GM13977 (cell line): ENCODE measurements at regions not wholly inside any gene's neighbourhood (a gene's known extent, or its start where the extent isn't known, plus 50 kb on each side); places are given as distances from the start of the nearest gene placed in this dataset.

ENCODE experiments used
- DNase-seq: peaks from one replicate; pipeline ENCODE4 v3.0.0; 2012; ENCODE audit warnings: low spot score
- in situ Hi-C: fragments of 300-500 bp; cut with MboI; formaldehyde crosslinking; loops from one replicate; pipeline ENCODE4 v1.12.0; 2022; ENCODE audit warnings: low sequenced_read_pairs, low pct_unique_long_range_greater_than_20kb, mixed read lengths, inconsistent platforms; ENCODE audit not compliant: unreplicated experiment
- TF ChIP-seq, protein P1 (sequence below): IDR thresholded peaks from 2 replicates; pipeline ENCODE4 v1.5.1; 2012; ENCODE audit warnings: mild to moderate bottlenecking, control low read depth; ENCODE audit not compliant: insufficient read depth; ENCODE audit errors: extremely low read depth, missing control alignments

DNA sequence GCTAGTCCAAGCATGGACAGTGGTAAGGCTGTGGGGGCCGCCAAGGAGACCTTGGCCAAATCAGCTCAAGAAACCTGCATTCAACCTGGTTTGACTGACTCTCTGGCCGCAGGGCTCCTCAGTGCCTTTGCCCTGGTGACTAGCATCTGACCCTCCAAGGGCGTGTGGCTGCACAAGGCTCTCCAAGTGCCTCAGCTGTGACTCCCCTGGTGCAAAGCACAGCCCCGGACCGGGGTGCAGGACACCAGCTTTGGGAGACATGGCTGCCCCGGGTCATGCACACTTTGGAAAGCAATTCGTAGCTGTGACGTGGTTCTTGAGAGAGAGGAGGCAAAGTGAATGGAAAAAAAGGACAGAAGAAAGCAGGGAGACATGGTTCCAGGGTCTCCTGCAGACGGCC, 245.2 kb upstream of the IRX2 start:
- in situ Hi-C loops: no loop called here
- DNase-seq: no peak
- TF ChIP-seq, protein P1, sequence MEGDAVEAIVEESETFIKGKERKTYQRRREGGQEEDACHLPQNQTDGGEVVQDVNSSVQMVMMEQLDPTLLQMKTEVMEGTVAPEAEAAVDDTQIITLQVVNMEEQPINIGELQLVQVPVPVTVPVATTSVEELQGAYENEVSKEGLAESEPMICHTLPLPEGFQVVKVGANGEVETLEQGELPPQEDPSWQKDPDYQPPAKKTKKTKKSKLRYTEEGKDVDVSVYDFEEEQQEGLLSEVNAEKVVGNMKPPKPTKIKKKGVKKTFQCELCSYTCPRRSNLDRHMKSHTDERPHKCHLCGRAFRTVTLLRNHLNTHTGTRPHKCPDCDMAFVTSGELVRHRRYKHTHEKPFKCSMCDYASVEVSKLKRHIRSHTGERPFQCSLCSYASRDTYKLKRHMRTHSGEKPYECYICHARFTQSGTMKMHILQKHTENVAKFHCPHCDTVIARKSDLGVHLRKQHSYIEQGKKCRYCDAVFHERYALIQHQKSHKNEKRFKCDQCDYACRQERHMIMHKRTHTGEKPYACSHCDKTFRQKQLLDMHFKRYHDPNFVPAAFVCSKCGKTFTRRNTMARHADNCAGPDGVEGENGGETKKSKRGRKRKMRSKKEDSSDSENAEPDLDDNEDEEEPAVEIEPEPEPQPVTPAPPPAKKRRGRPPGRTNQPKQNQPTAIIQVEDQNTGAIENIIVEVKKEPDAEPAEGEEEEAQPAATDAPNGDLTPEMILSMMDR: no peak

DNA sequence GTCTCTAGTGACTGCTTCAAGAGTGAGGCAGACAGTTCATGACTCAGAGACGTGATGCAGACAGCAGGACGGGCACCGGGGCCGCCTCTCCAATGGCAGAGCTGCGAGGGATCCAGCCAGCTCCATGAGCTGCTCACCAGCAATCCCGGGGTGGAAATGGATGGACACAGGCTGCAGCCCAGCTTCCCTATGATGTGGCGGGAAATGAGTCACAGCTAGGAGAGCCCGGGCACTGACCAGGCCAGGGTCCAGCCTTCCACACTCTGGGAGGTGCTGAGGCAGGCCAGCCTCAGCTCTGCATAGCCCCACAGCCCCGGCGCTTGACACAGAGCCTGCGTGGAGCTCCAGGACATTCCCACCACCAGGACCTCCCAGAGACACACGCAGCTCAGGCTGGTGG, 244.8 kb upstream of the IRX2 start:
- DNase-seq: no peak
- in situ Hi-C loops: no loop called here
- TF ChIP-seq, protein P1: no peak

DNA sequence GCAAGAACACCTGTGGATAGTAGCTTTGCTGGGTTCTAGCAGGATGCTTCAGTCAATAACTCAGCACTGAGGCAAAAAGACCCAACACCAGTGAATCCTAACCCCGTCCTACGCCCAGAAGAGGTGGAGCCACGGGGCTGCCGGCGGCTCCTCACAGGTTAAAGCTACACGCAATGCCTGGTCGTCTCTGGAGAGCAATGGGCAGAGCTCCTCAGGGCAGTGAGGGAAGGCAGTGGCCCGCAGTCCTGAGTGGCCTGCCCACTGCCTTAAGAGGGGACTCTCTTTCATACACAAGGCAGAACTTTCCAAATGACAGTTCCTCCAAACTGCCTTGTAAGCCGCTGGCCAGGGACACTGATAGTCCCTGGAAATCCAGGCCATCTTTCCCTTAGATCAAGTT, 244.2 kb upstream of the IRX2 start:
- TF ChIP-seq, protein P1: no peak
- in situ Hi-C loops: no loop called here
- DNase-seq: no peak

DNA sequence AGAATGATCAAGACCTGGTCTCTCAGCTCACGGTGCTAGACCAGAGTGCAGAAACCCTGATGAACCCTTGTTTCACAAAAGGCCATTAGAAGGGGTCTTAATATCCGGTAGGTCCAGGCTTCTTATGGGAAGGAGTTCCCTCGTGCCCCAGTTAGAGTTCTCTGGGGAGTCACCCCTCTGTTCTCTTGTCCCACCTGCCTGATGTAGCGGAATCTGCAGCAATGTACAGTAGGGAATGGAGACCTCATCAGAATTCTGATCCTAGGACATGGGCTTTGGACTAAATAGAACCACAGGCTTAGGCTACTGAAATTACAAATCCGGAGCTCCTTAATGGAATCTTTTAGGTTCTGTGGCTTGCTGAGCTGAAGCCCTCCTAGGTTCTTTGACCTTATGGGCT, 243.6 kb upstream of the IRX2 start:
- in situ Hi-C loops: no loop called here
- DNase-seq: no peak
- TF ChIP-seq, protein P1: no peak

DNA sequence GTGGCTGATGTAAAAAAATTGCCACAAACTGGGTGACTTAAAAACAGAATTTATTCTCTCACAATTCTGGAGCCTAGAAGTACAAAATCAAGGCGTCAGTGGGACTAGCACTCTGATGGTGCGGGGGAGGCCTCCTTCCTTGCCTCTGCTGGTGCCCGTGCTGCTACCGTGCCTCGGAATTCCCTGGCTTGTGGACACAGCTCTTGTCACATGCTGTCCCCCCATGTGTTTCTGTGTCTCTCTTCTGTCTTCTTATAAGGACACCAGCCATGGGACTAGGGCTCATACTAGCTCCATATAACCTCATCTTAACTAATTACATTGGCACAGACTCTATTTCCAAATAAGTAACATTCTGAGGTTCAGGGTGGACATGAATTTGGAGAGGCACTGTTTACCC, 242.3 kb upstream of the IRX2 start:
- in situ Hi-C loops: no loop called here
- no peak for DNase-seq
- TF ChIP-seq, protein P1: no peak

DNA sequence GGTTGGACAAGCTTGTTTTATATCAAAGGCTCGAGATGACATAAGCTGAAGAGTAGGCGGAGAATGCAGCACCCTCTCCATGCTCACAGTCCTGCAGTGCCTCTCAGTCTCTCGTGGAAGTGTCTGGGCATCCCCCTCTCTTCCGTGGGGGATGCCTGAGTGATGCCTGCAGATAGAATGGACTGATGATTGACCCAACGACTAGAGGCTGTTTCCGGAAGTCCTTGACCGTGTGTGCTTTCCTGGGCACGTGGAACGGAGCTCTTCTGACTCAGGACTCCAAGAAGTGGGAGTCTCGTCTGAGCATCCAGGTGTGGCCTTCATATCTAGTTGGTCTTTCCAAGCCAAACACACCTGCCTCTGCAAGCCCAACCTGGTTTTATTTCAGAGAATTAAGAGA, 241.8 kb upstream of the IRX2 start:
- no peak for DNase-seq
- in situ Hi-C loops: no loop called here
- TF ChIP-seq, protein P1: no peak

DNA sequence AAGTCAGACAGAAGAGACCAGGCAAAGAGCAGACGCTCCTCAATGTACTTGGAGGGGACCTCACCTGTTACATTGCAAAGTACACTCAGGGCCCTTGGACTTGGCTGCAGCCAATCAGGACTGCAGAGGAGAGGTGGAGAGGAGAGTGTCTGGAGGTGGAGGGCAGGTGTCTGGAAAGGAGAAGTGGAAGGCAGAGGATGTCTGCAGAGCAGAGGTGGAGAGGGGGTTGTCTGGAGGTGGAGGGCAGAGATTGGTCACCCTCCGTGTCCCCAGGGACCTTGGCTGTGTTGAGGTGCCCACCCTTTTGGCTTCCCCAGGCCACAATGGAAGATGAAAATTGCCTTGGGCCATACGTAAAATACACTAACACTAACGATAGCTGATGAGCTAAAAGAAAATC, 241.3 kb upstream of the IRX2 start:
- DNase-seq: no peak
- TF ChIP-seq, protein P1: no peak
- in situ Hi-C loops: no loop called here
